Neural progenitor cell (in vitro differentiated cells): ENCODE measurements at regions not wholly inside any gene's neighbourhood (a gene's known extent, or its start where the extent isn't known, plus 50 kb on each side); places are given as distances from the start of the nearest gene placed in this dataset.

Experiments used
- DNase-seq: peaks from one replicate; pipeline ENCODE4 v3.0.0-alpha.2; 2016; ENCODE audit warnings: low spot score
- H2AFZ ChIP-seq: fragments of 200-600 bp; sonication (generic); replicated peaks from 2 replicates; pipeline ENCODE4 v1.6.1; 2016; ENCODE audit warnings: antibody characterized with exemption
- H3F3A ChIP-seq: fragments of 200-600 bp; sonication (generic); 2 replicates; pipeline ENCODE4 v1.6.1; 2016; ENCODE audit warnings: antibody characterized with exemption, low read depth
- H3K27ac ChIP-seq: fragments of 200-600 bp; sonication (generic); 2 replicates; pipeline ENCODE4 v1.5.1; 2016; ENCODE audit warnings: mild to moderate bottlenecking
- H3K27me3 ChIP-seq: fragments of 200-600 bp; sonication (generic); 2 replicates; pipeline ENCODE4 v1.6.1; 2016; ENCODE audit warnings: mild to moderate bottlenecking, moderate library complexity
- H3K36me3 ChIP-seq: fragments of 200-600 bp; sonication (generic); 2 replicates; pipeline ENCODE4 v1.5.1; 2016
- H3K4me1 ChIP-seq: fragments of 200-600 bp; sonication (generic); 2 replicates; pipeline ENCODE4 v1.6.1; 2016; ENCODE audit warnings: mixed run types
- H3K4me2 ChIP-seq: fragments of 200-600 bp; sonication (generic); 2 replicates; pipeline ENCODE4 v1.6.1; 2016
- H3K4me3 ChIP-seq: fragments of 200-600 bp; sonication (generic); 2 replicates; pipeline ENCODE4 v1.5.1; 2016
- H3K79me2 ChIP-seq: fragments of 200-600 bp; sonication (generic); 2 replicates; pipeline ENCODE4 v1.6.1; 2016; ENCODE audit warnings: low read depth
- H3K9ac ChIP-seq: fragments of 200-600 bp; sonication (generic); 2 replicates; pipeline ENCODE4 v1.6.1; 2016
- H3K9me3 ChIP-seq: fragments of 200-600 bp; sonication (generic); 2 replicates; pipeline ENCODE4 v1.5.1; 2016; ENCODE audit warnings: low read depth
- H4K20me1 ChIP-seq: fragments of 200-600 bp; sonication (generic); 2 replicates; pipeline ENCODE4 v1.6.1; 2016; ENCODE audit warnings: low read depth
- H3K27ac Mint-ChIP-seq: 3 replicates; pipeline ENCODE4 v1.8.0; 2021; ENCODE audit warnings: mixed read lengths
- H3K27me3 Mint-ChIP-seq: 2 replicates; pipeline ENCODE4 v1.8.0; 2022; ENCODE audit warnings: low read depth, mild to moderate bottlenecking, inconsistent platforms, moderate library complexity, mixed read lengths; ENCODE audit not compliant: insufficient read depth
- H3K36me3 Mint-ChIP-seq: 3 replicates; pipeline ENCODE4 v1.8.0; 2021; ENCODE audit warnings: mixed read lengths
- H3K4me1 Mint-ChIP-seq: 3 replicates; pipeline ENCODE4 v1.8.0; 2021; ENCODE audit warnings: mixed read lengths
- H3K4me3 Mint-ChIP-seq: 3 replicates; pipeline ENCODE4 v1.8.0; 2021; ENCODE audit warnings: mild to moderate bottlenecking, moderate library complexity, mixed read lengths
- H3K9me3 Mint-ChIP-seq: 3 replicates; pipeline ENCODE4 v1.8.0; 2020; ENCODE audit warnings: mixed read lengths
- EZH2 ChIP-seq: fragments of 200-600 bp; sonication (generic); IDR thresholded peaks from 2 replicates; pipeline ENCODE4 v1.6.1; 2017; ENCODE audit warnings: antibody characterized with exemption, mild to moderate bottlenecking, moderate library complexity
- EZH2phosphoT487 ChIP-seq: fragments of 200-600 bp; sonication (generic); IDR thresholded peaks from 2 replicates; pipeline ENCODE4 v1.6.1; 2017; ENCODE audit warnings: antibody characterized with exemption
- TF ChIP-seq, protein P1 (sequence below): fragments of 200-600 bp; sonication (generic); IDR thresholded peaks from 2 replicates; pipeline ENCODE4 v1.5.1; 2017; ENCODE audit warnings: antibody characterized with exemption, mild to moderate bottlenecking

DNA sequence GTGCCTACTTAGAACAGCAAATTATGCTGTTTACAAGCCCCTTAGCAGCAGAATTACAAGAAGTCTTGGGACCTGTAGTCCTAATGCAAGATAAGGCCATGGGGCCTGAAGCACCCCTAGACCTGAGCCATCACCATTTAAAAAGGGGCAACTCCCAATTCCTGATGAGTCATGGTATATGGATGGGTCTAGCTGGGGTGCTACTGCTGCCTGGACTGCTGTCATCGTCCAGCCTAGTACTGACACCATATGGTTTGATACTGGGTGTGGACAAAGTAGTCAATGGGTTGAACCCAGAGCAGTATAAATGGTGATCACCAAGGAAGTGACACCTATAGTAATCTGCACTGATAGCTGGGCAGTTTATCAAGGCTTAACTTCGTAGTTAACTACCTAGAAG is 450.0 kb downstream of the IPMK start:
- Mint-ChIP-seq H3K4me1 (no peaks in the 10 kb centered on the region), H3K27ac (no peak overlapping the region), H3K36me3 (no peaks in the 10 kb centered on the region), H3K27me3 (no peaks in the 10 kb centered on the region), H3K9me3 (no peaks in the 10 kb centered on the region), H3K4me3 (no peak overlapping the region)
- no peak overlapping the region for H3K4me2 ChIP-seq
- H4K20me1 ChIP-seq, result no peaks in the 10 kb centered on the region
- DNase-seq, result no peak
- no peak overlapping the region for H3K9ac ChIP-seq
- peaks cover 4% of the 10 kb centered on the region for H3K4me1 ChIP-seq
- TF ChIP-seq, protein P1, sequence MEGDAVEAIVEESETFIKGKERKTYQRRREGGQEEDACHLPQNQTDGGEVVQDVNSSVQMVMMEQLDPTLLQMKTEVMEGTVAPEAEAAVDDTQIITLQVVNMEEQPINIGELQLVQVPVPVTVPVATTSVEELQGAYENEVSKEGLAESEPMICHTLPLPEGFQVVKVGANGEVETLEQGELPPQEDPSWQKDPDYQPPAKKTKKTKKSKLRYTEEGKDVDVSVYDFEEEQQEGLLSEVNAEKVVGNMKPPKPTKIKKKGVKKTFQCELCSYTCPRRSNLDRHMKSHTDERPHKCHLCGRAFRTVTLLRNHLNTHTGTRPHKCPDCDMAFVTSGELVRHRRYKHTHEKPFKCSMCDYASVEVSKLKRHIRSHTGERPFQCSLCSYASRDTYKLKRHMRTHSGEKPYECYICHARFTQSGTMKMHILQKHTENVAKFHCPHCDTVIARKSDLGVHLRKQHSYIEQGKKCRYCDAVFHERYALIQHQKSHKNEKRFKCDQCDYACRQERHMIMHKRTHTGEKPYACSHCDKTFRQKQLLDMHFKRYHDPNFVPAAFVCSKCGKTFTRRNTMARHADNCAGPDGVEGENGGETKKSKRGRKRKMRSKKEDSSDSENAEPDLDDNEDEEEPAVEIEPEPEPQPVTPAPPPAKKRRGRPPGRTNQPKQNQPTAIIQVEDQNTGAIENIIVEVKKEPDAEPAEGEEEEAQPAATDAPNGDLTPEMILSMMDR, result no peak
- no peak for TF ChIP-seq EZH2phosphoT487
- no peaks in the 10 kb centered on the region for H3K36me3 ChIP-seq
- no peaks in the 10 kb centered on the region for H3K9me3 ChIP-seq
- H2AFZ ChIP-seq, result no peak overlapping the region
- H3K4me3 ChIP-seq, result no peak overlapping the region
- H3K79me2 ChIP-seq, result no peaks in the 10 kb centered on the region
- H3F3A ChIP-seq, result no peaks in the 10 kb centered on the region
- no peak overlapping the region for H3K27ac ChIP-seq
- no peaks in the 10 kb centered on the region for H3K27me3 ChIP-seq

DNA sequence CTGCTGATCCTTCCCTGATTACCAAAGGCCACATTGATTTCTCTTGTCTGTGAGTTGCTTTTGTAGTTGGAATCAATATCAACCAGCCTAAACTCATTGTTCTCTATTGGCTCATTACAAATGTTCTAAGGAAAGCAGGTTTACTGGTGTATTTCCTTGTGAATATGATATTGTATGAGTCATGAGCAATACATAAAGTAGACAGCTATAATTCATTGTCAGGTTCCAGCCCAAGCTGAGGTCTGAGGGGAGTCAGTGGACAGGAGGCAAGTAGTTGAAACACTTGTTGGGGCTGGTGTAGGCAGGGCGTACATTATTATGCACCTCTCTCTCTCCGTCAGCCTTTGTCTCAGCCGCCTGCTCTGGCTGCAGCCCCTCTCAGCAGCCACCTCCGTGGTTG is 451.7 kb downstream of the IPMK start:
- Histone ChIP-seq H3K27me3 (no peaks in the 10 kb centered on the region), H3K36me3 (no peaks in the 10 kb centered on the region), H3K4me2 (no peak overlapping the region), H3K4me3 (no peak overlapping the region), H3F3A (no peaks in the 10 kb centered on the region), H2AFZ (no peak overlapping the region), H3K9me3 (no peaks in the 10 kb centered on the region), H3K27ac (no peak overlapping the region), H3K9ac (no peak overlapping the region), H4K20me1 (no peaks in the 10 kb centered on the region), H3K4me1 (peaks cover 4% of the 10 kb centered on the region), H3K79me2 (no peaks in the 10 kb centered on the region)
- peaks cover 2% of the 10 kb centered on the region for H3K27me3 Mint-ChIP-seq
- DNase-seq, result no peak
- H3K9me3 Mint-ChIP-seq, result no peaks in the 10 kb centered on the region
- TF ChIP-seq EZH2 (no peak), EZH2phosphoT487 (no peak)
- TF ChIP-seq, protein P1, result no peak
- H3K4me1 Mint-ChIP-seq, result no peaks in the 10 kb centered on the region
- no peak overlapping the region for H3K4me3 Mint-ChIP-seq
- H3K36me3 Mint-ChIP-seq, result no peaks in the 10 kb centered on the region
- no peak overlapping the region for H3K27ac Mint-ChIP-seq

DNA sequence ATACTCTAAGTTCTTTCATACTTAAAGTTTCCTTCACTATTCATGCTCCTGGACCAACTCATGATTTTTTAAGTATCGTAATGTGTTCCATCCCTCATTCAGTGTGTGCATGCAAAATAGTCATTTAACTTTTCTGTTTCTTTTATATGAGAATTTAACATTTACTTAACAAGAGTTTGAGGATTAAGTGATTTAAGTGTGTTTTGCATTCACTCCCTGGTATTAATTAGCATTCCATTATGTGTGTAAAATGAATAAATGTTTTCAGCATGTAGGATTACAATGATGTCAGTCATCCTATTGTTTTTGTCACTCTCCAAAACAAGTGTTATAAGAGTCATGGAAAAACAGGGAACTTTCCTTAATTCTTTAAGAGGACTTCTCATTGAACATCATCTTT is 457.7 kb downstream of the IPMK start:
- H4K20me1 ChIP-seq, result no peaks in the 10 kb centered on the region
- H3F3A ChIP-seq, result no peaks in the 10 kb centered on the region
- Mint-ChIP-seq H3K36me3 (no peaks in the 10 kb centered on the region), H3K9me3 (peaks cover 4% of the 10 kb centered on the region), H3K27me3 (peaks cover 4% of the 10 kb centered on the region), H3K4me1 (no peaks in the 10 kb centered on the region), H3K27ac (no peak overlapping the region), H3K4me3 (no peak overlapping the region)
- no peak for DNase-seq
- no peaks in the 10 kb centered on the region for H3K27me3 ChIP-seq
- H3K4me3 ChIP-seq, result no peak overlapping the region
- no peaks in the 10 kb centered on the region for H3K9me3 ChIP-seq
- no peaks in the 10 kb centered on the region for H3K4me1 ChIP-seq
- no peak overlapping the region for H3K27ac ChIP-seq
- TF ChIP-seq EZH2, result no peak
- TF ChIP-seq EZH2phosphoT487, result no peak
- TF ChIP-seq, protein P1, result no peak
- H3K79me2 ChIP-seq, result no peaks in the 10 kb centered on the region
- no peak overlapping the region for H3K4me2 ChIP-seq
- H3K36me3 ChIP-seq, result no peaks in the 10 kb centered on the region
- H2AFZ ChIP-seq, result no peak overlapping the region
- no peak overlapping the region for H3K9ac ChIP-seq

DNA sequence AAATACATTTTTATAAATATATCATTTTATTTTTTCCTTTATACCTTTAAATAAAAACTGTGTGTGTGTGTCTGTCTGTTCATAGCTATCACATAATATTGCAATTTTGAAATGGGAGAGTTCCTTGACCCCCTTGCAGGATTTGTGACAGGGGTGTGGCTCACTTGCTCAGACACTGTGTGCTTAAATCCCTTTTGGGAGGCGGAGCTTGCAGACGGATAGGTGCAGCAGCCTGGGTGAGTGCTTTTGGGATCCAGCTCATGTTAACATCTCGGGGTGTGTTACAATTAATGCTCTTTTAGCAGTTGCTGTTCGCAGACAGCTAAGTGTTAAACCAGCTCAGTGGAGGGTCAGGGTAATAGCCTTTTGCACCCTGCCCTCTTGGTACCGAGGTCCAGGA is 459.8 kb downstream of the IPMK start:
- no peaks in the 10 kb centered on the region for H3K4me1 Mint-ChIP-seq
- H3K4me2 ChIP-seq, result no peak overlapping the region
- no peaks in the 10 kb centered on the region for H3K27me3 ChIP-seq
- no peaks in the 10 kb centered on the region for H3K36me3 ChIP-seq
- H2AFZ ChIP-seq, result no peak overlapping the region
- no peaks in the 10 kb centered on the region for H3K36me3 Mint-ChIP-seq
- H3K4me3 Mint-ChIP-seq, result no peak overlapping the region
- H3K9me3 ChIP-seq, result no peaks in the 10 kb centered on the region
- TF ChIP-seq EZH2, result no peak
- TF ChIP-seq, protein P1, result no peak
- peaks cover 4% of the 10 kb centered on the region for H3K27me3 Mint-ChIP-seq
- H3K79me2 ChIP-seq, result no peaks in the 10 kb centered on the region
- H3K27ac Mint-ChIP-seq, result no peak overlapping the region
- H3K9ac ChIP-seq, result no peak overlapping the region
- no peaks in the 10 kb centered on the region for H4K20me1 ChIP-seq
- DNase-seq, result no peak
- no peak overlapping the region for H3K4me3 ChIP-seq
- H3K27ac ChIP-seq, result no peak overlapping the region
- H3F3A ChIP-seq, result no peaks in the 10 kb centered on the region
- peaks cover 4% of the 10 kb centered on the region for H3K9me3 Mint-ChIP-seq
- no peaks in the 10 kb centered on the region for H3K4me1 ChIP-seq
